GM18505 (cell line): ENCODE measurements at regions not wholly inside any gene's neighbourhood (a gene's known extent, or its start where the extent isn't known, plus 50 kb on each side); places are given as distances from the start of the nearest gene placed in this dataset.

Experiments used
- ATAC-seq: cut with Tn5 transposase; IDR thresholded peaks from one replicate; pipeline ENCODE4 v1.9.1; 2021; ENCODE audit not compliant: unreplicated experiment
- POLR2A ChIP-seq: IDR thresholded peaks from 4 replicates; pipeline ENCODE4 v1.6.1; 2011; ENCODE audit warnings: borderline replicate concordance; ENCODE audit not compliant: insufficient read depth, insufficient read length; ENCODE audit errors: extremely low read depth

GRCh38 chr4:123284168-123284567, 112.4 kb upstream of the SPRY1 start:
- ATAC-seq = no peak
- TF ChIP-seq POLR2A = no peak

DNA sequence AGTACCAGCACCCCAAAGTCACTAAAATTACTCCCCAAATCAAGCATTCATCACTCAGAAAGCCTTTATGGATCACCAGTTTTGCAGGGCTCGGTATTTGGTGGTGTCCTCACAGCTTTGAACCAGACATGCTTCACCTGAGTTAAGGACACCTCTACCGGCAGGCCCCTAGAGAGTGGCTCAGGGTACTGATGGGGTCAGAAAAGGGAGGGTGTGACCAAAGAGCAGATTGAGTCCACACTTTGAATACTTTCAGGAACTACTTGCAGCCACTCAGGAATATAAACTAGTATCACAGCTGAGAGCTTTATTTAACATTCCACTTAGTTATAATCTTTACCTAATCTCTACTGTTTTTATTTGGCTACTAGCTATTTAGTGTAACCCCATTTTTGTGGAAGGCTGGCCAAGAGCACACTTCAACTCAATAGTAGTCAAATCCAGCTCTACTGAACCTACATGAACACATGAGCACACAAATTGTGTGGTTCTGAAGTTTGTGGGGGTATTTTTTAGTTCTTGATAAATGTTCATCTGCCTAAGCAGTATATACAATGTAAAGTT, 109.6 kb upstream of the SPRY1 start:
- no peak for TF ChIP-seq POLR2A
- ATAC-seq = no peak

- TF ChIP-seq POLR2A = no peak
- ATAC-seq = peak; percentile 62
These were observed 108.1 kb upstream of the SPRY1 start for GRCh38 chr4:123288309-123289025.

DNA sequence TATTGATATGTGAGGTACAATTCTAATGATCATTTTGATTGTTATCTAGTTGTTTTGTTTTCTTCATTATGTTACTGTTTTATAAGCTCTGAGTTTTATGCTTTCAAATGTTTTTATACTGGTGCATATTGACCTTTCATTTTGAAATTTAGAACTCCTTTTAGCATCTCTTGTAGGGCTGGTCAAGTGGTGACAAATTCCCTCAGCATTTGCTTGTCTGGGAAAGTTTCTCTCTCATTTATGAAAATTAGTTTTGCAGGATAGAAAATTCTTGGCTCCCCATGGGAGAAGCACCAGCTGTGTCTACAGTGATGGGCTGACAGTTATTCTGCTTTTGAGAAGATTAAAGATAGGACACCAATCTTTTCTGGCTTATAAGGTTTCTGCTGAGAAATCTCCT, 105.3 kb upstream of the SPRY1 start:
- no peak for TF ChIP-seq POLR2A
- no peak for ATAC-seq

DNA sequence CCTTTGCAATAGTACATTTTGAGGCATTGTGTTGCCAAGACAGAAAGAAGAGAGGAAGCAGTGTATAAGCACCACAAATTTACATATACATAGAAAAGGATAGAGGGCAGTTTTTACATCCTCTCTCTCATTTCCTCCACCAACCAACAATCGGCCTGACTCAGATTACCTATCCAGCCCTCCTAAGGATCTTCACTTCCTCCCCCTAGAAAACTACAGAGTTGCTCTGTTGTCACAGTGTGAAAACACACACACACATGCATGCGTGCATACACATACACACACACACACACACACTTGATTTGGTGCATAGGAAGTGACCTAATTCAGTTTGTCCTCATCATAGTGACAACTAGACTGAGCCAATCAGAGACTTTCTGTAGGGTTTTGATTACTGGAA, 98.8 kb upstream of the SPRY1 start:
- TF ChIP-seq POLR2A = no peak
- no peak for ATAC-seq

- no peak for ATAC-seq
- TF ChIP-seq POLR2A = no peak
These were observed 98.3 kb upstream of the SPRY1 start for GRCh38 chr4:123298261-123298660.

DNA sequence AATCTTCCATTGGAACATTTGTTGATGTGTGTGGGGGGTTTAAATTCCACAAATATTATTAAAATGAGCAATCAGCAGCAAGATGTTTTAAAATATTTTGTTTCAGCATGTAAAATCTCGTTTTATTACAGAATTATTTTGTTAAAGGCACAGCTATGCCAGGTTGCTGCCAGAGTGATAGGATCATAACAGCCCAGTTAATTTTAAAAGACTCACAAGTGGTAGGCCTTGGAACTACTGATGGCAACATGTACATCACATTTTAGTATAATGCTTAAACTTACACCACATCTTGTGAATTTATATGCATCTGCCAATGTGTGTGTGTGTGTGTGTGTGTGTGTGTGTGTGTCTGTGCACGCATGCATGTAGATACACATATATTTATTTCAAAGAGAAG, 97.8 kb upstream of the SPRY1 start:
- TF ChIP-seq POLR2A = no peak
- no peak for ATAC-seq

GRCh38 chr4:123299212-123299691, 97.3 kb upstream of the SPRY1 start:
- no peak for ATAC-seq

DNA sequence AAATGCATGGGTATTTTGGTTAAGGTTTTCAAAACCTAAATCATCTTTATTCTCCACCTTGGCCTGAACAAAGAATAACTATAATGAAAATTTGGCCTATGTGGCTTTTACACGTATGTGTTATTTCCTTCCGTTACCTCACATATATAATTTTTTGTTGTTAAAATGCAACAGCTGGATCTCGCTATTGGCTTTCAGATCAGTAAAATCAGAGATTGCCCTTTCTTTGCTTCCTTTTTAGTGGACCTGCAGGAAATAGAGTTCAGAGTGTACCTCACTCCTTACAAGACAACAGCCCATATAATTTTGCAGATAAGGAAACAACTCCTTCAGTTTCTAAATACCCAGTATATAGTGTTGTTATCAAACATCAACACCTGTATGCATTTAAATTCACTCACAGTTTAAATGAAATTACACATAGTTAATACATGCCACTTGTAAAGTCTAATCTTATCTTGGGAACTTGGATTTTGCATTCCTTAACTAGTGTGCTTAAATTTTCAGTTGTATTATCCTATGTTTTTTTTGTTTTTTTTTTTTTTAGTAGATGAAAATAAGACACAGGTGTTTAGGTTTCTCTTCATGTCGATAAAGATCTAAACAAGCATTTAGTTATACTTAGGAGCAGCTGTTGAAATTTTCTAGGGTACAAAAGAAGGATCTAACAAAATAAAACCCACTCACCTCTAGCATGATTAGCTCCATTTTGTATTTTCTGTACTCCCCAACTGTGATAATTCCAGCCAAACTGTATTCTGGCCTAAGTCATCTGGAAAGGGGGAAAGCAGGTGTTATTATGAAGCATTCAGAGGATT, 96.2 kb upstream of the SPRY1 start:
- TF ChIP-seq POLR2A = no peak
- no peak for ATAC-seq

More at GRCh38 chr4:123299212-123299691, 97.3 kb upstream of the SPRY1 start:
- TF ChIP-seq POLR2A = no peak

GRCh38 chr4:123301923-123302322, 94.7 kb upstream of the SPRY1 start:
- no peak for TF ChIP-seq POLR2A
- no peak for ATAC-seq

- peak; percentile 73 for ATAC-seq
These were observed 92.2 kb upstream of the SPRY1 start for GRCh38 chr4:123304151-123304964.

DNA sequence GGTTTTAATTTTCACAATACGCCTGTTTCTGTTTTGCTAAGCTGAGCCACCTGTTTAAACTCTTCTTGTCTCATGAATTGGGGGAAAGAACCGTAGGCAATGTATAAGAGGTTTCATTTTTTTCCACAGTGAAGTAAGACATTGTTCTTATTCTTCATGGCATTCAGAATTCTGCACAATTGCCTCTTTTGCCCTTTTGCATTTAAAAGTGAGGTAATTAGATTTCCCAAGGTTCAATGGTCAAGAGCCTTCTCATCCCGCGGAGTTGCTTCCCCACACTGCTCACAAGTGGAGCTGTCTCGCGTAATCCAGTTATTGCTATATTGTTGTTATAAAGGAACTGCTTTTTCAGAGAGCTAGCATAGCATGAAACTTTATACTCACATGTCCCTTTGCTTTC, 90.9 kb upstream of the SPRY1 start:
- ATAC-seq = no peak
- TF ChIP-seq POLR2A = no peak

More at GRCh38 chr4:123304151-123304964, 92.2 kb upstream of the SPRY1 start:
- TF ChIP-seq POLR2A = no peak

GRCh38 chr4:123306769-123307168, 89.8 kb upstream of the SPRY1 start:
- no peak for ATAC-seq
- TF ChIP-seq POLR2A = no peak
